ENCODE measurements at regions not wholly inside any gene's neighbourhood (a gene's known extent, or its start where the extent isn't known, plus 50 kb on each side); places are given as distances from the start of the nearest gene placed in this dataset.
"Not testable (repeated sequence)": the region's sequence is repeated elsewhere in the genome, so short reads cannot be mapped to it uniquely, and the experiment has no call there.

DNA sequence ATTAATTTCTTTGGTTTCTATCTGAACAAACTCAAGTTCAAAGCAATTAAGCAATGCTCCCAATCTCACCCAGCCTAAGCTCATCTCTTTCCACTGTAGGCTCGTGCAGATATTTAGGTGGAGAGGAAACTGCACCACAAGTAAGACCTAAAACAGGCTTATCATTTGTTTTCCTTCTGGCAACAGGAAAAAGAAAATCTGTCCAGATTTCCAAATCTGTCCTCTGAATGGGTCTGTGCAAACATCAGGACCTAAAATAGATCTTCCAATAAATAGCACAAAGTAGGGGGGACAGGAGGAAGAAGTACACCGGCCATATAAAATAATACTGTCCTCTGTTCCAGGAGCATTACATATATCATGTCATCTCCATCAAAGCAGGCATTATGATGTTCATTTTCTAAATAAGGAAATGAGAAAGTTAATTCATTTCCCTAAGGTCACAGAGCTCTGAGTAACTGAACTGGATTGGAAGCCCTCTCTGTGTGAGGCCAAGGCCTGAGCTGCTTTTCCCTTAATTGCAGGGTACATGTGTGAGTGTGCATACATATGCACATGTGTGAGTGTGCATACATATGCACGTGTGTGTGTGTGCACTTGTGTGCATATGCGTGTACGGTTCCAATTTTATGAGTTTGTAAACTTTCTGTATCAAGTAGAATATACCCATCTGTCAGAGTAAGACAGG is 92.8 kb upstream of the PARD3 start:
- DNase-seq: no peak

DNA sequence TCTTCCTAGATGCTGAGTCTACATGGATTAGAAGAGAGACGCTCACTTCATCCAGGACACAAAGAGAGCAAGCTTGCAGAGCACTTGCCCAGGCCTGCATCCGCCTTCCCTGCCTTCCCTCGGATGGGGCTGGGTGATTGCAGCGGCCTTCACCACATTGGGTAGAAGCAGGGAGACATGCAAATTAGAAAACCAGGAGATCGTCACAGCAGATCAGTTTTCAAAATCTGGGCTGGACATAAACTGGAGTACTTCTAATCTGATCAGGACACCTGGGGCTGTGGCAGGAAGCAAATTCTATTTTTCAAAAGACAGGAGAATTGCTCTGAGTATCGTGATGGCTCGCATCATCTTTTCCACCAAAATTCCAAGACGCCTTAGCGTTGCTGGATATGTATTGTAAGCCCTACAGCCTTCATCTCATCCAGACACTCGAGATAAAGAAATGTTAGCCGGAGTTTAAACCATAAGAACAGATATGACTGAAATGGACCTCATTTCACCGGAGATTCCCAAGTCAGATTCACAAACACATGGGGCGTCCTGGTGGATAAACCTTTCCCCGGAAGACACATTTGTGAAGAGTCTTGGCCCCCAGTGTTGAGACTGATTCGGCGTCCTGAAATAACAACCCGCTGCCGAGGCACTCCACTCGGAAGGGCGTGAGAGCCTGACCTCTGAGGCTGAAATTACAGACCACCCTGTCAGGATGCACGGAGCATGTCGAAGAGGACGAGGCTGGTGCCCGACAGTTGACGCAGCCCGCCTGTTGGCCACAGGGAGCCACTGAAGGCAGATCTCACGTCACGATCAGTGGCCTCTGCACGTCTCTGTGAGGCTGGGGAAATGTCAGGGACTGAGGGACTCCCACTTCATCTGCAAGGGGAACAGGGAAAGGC is 91.2 kb upstream of the PARD3 start:
- DNase-seq: no peak

DNA sequence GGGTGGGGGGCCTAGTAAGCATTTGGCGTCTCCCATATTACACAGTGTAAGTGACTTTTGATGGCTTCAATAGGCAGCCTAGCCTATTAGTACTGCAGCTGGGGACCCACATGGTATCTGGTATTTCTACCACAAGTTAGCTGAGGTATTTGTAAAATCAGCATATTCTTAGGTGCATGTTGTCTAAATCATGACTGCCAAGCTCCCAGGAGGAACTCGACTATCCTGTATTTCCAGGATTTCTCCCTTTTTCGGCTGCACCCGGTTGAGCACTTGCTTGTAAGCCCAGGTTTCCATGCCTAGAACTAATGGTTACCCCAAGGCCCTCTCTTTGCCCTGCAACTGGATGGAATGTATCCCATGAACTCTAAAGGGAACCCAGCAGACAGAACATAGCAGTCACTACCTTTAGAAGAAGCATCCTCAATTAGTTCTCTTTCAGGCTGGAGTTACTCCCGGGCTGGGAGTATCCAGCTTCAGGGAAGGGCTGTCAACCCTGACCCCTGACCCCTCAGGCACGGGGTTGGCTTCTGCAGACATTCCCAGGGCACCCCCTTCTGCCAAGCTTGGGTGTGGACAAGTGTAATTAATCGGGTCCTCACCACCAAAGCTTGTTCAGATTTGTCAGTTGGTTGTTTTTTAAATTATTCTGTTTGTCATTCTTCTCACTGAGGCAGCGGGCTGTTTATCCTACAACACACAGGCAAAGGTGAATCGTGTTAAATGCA is 90.3 kb upstream of the PARD3 start:
- DNase-seq: no peak

DNA sequence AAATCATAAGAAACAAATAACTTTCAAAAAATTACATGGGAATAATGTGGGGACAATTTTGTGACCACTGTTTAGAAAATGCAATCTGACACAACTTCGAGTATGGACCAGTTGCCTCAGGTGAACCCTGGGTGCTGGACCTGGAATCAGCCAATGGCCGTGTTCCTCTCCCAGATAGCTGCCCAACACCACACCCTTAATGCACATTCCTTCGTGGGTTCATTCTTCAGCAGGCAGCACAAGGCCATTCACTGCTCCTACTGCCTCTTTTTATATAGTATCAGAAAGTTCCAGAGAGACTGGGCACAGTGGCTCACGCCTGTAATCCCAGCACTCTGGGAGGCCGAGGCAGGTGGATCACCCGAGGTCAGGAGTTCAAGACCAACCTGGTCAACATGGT is 89.1 kb upstream of the PARD3 start:
- no peak for DNase-seq

DNA sequence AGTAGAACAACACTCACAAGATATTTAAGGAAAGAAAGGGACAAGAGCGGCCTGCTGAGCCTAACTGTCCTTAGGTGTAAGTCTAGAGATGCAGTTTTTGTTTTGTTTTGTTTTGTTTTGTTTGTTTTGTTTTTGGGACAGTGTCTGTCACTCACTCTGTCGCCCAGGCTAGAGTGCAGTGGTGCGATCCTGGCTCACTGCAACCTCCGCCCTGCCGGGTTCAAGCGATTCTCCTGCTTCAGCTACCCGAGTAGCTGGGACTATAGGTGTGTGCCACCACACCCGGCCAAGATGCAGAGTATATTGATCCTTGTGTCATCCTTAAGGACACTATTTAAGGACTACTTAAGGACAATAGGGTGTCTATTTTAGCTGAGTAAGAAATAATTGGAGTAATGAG is 84.1 kb upstream of the PARD3 start:
- no peak for DNase-seq

DNA sequence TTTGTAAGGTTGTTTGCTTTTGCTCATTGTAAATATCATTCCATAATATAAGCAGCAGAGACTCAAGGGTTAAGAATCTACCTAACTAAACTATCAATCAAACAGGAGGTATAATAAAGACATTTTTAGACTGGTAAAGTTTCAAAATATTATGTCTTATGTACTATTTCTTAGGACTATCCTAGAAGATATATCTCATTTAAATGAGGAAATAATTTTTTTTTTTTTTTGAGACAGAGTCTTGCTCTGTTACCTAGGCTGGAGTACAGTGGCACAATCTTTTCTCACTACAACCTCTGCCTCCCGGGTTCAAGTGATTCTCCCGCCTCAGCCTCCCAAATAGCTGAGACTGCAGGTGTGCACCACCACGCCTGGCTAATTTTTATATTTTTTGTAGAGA is 80.9 kb upstream of the PARD3 start:
- no peak for DNase-seq

DNA sequence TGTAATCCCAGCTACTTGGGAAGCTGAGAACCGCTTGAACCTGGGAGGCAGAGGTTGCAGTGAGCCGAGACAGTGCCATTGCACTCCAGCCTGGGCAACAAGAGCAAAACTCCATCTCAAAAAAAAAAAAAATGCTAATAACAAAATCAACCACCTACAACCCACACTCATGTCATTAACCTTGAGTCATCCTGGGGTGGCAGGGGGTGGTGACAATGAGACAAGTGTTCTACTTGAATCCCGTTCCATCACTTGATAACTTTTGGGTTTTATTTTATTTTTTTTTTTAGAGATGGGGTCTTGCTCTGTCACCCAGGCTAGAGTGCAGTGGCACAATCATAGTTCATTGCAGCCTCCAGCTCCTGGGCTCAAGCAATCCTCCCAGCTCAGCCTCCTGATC is 80.0 kb upstream of the PARD3 start:
- DNase-seq: not testable (repeated sequence)

DNA sequence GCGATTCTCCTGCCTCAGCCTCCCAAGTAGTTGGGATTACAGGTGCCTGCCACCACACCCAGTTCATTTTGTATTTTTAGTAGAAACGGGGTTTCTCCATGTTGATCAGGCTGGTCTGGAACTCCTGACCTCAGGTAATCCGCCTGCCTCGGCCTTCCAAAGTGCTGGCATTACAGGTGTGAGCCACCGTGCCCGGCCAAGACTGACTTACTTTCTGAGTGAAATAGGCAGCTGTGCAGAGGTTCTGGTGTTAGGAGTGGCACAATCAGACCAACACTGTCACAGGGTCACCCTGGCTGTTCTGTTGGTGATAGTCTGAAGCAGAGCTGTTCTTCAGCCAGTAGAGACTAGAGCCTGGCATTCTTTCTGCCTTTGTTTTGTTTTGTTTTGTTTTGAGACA is 77.4 kb upstream of the PARD3 start:
- DNase-seq: not testable (repeated sequence)

DNA sequence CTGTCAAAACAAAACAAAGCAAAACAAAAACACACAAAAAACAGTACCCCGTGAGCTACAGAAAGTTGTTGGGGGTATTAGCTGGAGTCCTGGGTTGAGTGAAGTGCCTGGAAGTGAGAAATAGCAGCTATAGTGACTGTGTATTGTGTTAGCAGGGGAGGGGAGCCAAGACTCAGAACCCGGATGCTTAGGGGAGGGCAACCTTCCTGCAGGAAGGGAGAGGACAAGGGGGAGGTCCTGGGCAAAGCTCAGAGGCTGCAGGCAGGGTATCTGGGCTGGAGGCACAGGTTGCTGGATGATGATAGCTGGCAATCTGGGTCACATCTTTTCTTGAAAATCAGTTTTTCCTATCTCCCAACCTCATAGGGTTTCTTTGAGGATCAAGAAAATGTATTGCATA is 75.8 kb upstream of the PARD3 start:
- DNase-seq: no peak

DNA sequence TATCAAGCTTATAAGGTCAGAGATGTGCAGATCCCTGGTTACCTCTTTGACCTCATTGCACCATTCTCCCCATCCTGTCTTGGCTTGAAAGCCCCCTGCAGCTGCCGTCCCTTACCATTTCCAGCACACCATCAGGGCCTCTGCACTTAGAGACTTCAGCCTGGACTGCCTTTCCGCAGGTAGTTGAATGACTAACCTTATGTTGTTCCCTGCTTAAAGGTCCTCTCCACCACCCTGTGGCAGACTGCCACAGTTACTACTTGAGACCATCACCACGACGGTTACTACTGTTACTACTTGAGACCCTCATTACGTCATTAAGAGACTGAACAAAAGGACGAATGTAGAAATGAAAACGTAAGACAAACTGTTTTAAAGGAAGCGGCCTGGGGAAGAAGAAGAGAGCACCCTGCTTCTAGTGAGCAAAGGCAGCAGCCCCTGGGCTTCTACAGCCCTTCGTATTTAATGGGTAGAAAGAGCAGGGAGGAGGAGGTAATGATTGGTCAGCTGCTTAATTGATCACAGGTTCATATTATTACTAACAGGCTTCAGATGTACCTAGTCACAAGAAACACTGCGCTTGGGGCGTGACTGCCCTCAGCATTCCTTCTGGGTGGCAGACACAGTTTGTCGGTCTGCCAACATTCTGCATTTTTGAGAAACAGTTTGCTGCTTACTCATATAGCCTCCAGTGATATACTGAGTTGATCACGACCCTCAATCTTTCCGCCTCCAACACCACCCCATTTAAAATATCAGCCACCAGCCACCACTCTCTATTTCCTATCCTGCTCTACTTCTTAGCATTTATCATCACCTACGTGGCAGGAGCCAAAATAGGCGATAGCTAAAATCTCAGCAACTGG is 74.1 kb upstream of the PARD3 start:
- no peak for DNase-seq

DNA sequence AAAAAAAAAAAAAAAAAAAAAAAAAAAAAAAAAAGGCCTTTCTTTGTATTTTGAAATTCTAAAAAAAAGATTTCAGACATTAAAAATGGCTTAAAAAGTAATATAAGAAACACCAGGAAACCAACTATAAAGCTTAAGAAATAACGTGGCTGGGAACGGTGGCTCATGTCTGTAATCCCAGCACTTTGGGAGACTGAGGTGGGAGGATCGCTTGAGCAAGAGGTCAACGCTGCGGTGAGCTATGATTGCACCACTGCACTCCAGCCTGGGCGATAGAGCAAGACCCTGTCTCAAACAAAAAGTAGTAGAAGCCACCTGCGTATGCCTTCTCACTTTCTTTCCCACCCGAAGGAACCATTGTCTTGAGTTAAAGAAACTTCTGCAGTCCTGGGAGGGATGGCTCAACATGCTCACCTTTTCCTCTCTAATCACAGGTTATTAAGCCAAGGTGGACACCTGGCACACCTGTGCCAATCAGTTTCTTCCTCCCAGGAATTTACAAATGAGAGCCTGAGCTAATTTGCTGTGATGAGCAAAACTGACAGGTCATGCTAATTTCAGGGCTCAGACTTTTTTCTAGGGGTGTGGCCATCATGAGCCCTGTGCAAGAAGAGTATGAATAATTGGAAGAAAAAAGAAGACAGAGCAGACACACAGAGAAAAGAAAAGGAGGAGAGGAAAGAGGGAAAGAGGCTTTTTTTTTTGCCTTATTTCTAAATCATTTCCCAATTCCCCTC is 72.0 kb upstream of the PARD3 start:
- no peak for DNase-seq

DNA sequence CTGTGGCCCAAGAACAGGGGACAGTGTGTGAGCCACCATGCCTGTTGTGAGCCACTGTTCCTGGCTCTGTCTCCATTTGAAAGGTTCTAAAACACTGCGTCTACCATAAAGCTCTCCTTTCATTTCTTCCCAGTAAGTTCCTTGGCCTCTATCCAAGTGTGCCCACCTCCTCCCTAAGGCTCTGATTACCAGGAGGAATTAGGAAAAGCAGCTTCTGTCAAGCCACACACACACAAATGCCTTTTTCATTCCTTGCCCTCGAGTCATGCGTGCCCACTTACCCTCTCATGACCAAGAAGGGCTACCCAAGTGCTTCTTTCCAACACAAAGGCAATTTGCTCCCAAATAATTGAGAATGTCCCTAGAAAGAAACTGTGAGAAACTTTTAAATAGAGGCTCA is 70.8 kb upstream of the PARD3 start:
- DNase-seq: no peak

DNA sequence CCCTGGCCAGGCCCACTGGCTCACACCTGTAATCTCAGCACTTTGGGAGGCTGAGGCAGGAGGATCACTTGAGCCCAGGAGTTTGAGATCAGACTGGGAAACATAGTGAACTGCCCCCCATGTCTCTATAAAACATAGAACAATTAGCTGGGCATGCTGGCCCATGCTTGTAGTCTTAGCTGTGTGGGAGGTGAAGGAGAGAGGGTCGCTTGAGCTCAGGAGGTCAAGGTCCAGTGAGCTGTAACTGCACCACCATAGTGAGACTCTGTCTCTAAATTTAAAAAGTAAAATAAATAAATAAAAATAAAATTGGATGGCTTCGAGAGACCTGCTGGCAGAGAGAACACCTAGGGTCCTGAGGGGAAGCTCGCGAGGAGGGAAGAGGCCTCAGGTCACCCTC is 69.9 kb upstream of the PARD3 start:
- no peak for DNase-seq

DNA sequence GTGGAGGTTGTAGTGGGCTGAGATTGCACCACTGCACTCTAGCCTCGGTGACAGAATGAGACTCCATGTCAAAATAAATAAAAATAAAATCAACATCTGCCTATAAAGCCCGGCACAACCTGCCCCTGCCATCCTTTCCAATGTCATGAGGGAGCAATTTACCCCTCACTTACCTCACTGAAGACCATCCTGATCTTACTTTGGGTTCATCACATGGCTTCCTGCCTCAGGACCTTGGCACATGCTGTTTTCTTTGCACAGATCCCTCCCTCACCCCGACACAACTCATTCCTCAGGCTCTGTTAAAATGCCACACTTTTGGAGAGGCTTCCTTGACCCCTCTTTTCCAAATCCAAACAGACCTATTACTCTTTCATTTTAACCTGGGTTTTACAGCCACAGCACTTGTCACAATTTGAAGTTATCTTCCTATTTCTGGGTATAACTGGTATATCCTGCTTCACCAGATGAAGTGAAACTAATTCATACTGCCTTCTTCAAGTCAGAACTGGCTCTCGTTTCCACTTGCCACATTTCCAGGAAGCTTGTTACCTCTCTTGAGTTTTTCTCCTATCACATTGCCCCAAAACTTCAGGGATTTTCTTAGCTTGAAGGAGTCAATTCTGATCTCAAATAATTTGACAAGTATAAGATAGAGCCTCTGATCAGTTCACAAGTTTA is 69.3 kb upstream of the PARD3 start:
- DNase-seq: no peak

DNA sequence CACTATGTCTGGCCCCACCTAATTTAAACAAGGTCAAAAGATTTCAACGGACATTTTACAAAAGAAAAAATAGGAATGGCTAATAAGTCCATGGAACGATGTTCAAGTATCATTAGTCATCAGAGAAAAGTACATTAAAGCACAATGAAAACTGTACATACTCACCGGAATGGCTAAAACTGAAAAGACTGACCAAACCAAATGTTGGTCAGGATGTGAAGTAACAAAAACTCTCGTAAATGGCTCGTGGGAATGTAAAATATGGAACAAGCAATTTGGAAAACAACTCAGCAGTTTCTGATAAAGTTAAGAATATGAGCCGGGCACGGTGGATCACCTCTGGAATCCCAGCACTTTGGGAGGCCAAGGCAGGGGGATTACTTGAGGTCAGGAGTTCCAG is 65.7 kb upstream of the PARD3 start:
- no peak for DNase-seq

DNA sequence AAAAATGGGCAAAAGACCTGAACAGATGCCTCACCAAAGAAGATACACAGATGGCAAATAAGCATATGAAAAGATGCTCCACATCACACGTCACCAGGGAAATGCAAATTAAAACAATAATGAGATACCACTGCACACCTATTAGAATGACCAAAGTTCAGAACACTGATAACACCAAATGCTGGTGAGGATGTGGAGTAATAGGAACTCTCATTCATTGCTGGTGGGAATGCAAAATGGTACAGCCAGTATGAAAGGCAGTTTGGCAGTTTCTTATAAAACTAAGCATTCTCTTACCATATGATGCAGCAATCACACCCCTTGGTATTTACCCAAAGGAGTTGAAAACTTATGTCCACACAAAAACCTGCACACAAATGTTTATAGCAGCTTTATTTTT is 63.6 kb upstream of the PARD3 start:
- not testable (repeated sequence) for DNase-seq

DNA sequence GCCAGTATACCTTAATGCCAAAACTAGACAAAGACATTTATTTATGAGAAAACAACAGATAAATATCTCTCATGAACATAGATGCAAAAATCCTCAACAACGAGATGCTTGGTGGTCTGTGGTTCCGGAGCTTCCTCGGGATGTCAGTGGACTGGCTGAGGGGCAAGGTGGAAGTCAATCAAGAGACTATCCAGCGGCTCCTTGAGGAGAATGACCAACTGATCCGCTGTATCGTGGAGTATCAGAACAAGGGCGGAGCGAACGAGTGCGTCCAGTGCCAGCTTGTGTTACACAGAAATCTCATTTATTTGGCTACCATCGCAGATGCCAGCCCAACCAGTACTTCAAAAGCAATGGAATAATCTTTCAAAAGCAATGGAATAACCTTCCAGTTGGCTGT is 60.0 kb upstream of the PARD3 start:
- DNase-seq: no peak

DNA sequence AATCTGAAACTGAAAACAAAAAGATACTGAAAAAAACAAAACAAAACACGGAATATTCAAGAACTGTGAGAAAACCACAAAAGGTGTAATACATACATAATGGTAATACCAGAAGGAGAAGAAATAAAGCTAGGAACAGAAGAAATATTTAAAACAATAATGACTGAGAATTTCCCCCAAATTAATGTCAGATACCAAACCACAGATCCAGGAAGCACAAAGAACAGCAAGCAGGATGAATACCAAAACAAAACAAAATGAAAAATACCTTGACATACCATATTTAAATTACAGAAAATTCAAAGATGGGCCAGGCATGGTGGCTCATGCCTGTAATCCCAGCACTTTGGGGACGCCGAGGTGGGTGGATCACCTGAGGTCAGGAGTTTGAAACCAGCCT is 57.7 kb upstream of the PARD3 start:
- DNase-seq: no peak

DNA sequence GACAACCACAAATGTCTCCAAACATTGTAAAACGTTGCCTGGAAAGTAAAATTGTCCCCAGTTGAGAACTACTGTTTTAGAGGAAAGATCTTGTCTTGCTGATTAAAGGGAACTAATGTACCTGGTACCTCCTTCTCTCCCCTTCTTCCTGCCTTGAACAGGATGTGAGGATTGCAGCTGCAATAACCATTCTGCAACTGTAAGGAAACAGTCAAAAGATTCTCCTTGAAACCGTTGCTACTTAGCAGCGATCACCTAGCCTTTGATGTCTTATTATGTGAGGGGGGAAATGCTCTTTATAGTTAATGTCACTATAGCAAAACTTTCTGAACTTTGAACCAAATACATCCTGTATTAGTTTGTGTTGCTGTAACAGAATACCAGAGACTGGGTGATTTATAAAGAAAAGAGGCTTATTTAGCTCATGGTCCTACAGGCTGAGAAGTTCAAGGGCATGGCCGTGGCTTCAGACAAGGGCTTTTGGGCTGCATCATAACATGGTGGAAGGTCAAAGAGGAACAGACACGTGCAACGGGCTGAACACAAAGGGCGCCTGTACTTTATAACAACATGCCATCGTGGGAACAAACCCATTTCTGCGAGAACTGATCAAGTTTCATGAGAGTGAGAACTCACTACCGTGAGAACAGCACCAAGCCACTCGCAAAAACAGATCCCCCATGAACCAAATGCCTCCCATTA is 54.2 kb upstream of the PARD3 start:
- DNase-seq: no peak

DNA sequence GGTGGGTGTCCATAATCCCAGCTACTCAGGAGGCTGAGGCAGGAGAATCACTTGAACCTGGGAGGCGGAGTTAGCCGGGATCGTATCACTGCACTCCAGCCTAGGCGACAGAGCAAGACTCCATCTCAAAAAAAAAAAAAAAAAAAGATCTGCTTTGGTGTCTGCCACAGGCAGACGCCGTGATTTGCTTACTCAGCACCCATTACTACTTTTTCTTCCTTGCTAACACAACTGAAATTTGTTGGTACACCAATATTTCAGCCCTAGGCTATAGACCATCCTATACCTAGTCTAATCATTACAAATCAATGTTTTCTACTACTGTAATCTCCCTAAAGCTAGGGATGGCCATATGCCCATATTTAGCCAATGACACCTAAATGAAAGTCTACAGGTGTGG is 53.5 kb upstream of the PARD3 start:
- no peak for DNase-seq

DNA sequence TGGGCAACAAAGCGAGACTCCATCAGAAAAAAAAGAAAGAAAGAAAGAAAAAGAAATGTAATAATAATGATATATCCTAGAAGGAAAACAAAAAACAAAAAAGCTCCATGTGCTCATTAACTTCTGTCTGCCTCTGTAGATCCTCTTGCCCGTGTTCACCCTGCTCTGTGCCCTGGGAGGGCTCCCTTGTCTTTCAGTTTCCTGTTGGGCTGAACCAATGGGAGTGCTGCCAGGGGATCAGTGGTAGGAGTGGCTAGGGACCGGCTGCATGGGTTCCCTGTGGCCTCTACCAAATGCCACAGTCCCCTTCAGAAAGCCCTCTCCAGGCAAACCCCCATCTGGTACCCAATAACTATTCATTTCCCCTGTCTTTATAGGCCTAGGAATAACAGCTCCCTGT is 51.8 kb upstream of the PARD3 start:
- no peak for DNase-seq

Data from activated naive CD4-positive, alpha-beta T cell treated with Interleukin-2 at 50 U/mL for 16 hours (primary cell).